ENCODE measurements at regions not wholly inside any gene's neighbourhood (a gene's known extent, or its start where the extent isn't known, plus 50 kb on each side); places are given as distances from the start of the nearest gene placed in this dataset.

GRCh38 chr6:91716361-91716760, 1129.5 kb upstream of the MAP3K7 start:
- no peaks in the 10 kb centered on the region for H3K36me3 ChIP-seq (ENCODE audit: control insufficient read depth in 4 of 4, insufficient read depth in 3 of 4, low read depth in 1 of 4, low read length in 3 of 4)
- H3K9ac ChIP-seq (ENCODE audit: low read depth in 1 of 2, low read length in 2 of 2): no peak overlapping the region
- no peak overlapping the region for H3K27ac ChIP-seq (ENCODE audit: low read depth in 1 of 2, low read length in 2 of 2)
- WGBS: 73% methylated on average over 3 of the region's 3 CpGs
- H3K9me3 ChIP-seq (ENCODE audit: control insufficient read depth in 4 of 4, low read length in 3 of 4): no peaks in the 10 kb centered on the region
- no peak for TF ChIP-seq RXRA (IDR thresholded peaks at IDR 0.05)
- TF ChIP-seq FOXA2 (IDR thresholded peaks at IDR 0.05): no peak
- TF ChIP-seq TAF1 (conservative IDR thresholded peaks at IDR 0.05): no peak
- no peak for TF ChIP-seq GABPA (IDR thresholded peaks at IDR 0.05 in 1 of 2, conservative IDR thresholded peaks at IDR 0.05 in 1 of 2)
- TF ChIP-seq CTCF (IDR thresholded peaks at IDR 0.05; ENCODE audit: low read depth, low read length, missing input control): no peak
- TF ChIP-seq HNF4A (conservative IDR thresholded peaks at IDR 0.05): no peak
- no peak for TF ChIP-seq REST (IDR thresholded peaks at IDR 0.05)
- no peak for TF ChIP-seq JUND (IDR thresholded peaks at IDR 0.05)
- TF ChIP-seq YY1 (IDR thresholded peaks at IDR 0.05): no peak
- no peak for TF ChIP-seq FOXA1 (IDR thresholded peaks at IDR 0.05)
- TF ChIP-seq SP1 (IDR thresholded peaks at IDR 0.05): no peak
- no peaks in the 10 kb centered on the region for H3K27me3 ChIP-seq (ENCODE audit: control insufficient read depth in 4 of 4, insufficient read depth in 4 of 4, low read length in 3 of 4)
- no peaks in the 10 kb centered on the region for H3K4me1 ChIP-seq (ENCODE audit: control insufficient read depth in 4 of 4, insufficient read depth in 4 of 4, low read length in 3 of 4)
- no peak for DNase-seq (ENCODE audit: low spot score)
- no peak overlapping the region for H3K4me3 ChIP-seq (ENCODE audit: low read depth in 1 of 3, low read length in 3 of 3)

- DNase-seq (ENCODE audit: low spot score): no peak
Measured at GRCh38 chr6:91715171-91715805, 1128.4 kb upstream of the MAP3K7 start.

More at GRCh38 chr6:91715171-91715805, 1128.4 kb upstream of the MAP3K7 start:
- Histone ChIP-seq H3K36me3 (ENCODE audit: control insufficient read depth in 4 of 4, insufficient read depth in 3 of 4, low read depth in 1 of 4, low read length in 3 of 4) (no peaks in the 10 kb centered on the region), H3K9me3 (ENCODE audit: control insufficient read depth in 4 of 4, low read length in 3 of 4) (no peaks in the 10 kb centered on the region), H3K27me3 (ENCODE audit: control insufficient read depth in 4 of 4, insufficient read depth in 4 of 4, low read length in 3 of 4) (no peaks in the 10 kb centered on the region), H3K4me1 (ENCODE audit: control insufficient read depth in 4 of 4, insufficient read depth in 4 of 4, low read length in 3 of 4) (no peaks in the 10 kb centered on the region), H3K9ac (ENCODE audit: low read depth in 1 of 2, low read length in 2 of 2) (no peak overlapping the region), H3K4me3 (ENCODE audit: low read depth in 1 of 3, low read length in 3 of 3) (no peak overlapping the region), H3K27ac (ENCODE audit: low read depth in 1 of 2, low read length in 2 of 2) (no peak overlapping the region)
- no peak for TF ChIP-seq ATF3 (IDR thresholded peaks at IDR 0.05)
- TF ChIP-seq SP1 (IDR thresholded peaks at IDR 0.05): no peak
- TF ChIP-seq TAF1 (conservative IDR thresholded peaks at IDR 0.05): no peak
- no peak for TF ChIP-seq EGR1 (IDR thresholded peaks at IDR 0.05; ENCODE audit: low read depth in 2 of 2)
- TF ChIP-seq CTCF (IDR thresholded peaks at IDR 0.05; ENCODE audit: low read depth, low read length, missing input control): no peak
- no peak for TF ChIP-seq JUND (IDR thresholded peaks at IDR 0.05)
- TF ChIP-seq NR2F2 (IDR thresholded peaks at IDR 0.05): no peak
- no peak for TF ChIP-seq REST (IDR thresholded peaks at IDR 0.05)
- no peak for TF ChIP-seq YY1 (IDR thresholded peaks at IDR 0.05)
- no peak for TF ChIP-seq FOXA2 (IDR thresholded peaks at IDR 0.05)
- TF ChIP-seq RXRA (IDR thresholded peaks at IDR 0.05): no peak
- 86% methylated on average over 11 of the region's 11 CpGs for WGBS

Measured in liver (tissue), 8 donors.